ENCODE measurements at regions not wholly inside any gene's neighbourhood (a gene's known extent, or its start where the extent isn't known, plus 50 kb on each side); places are given as distances from the start of the nearest gene placed in this dataset.
"Not testable (repeated sequence)": the region's sequence is repeated elsewhere in the genome, so short reads cannot be mapped to it uniquely, and the experiment has no call there.

DNA sequence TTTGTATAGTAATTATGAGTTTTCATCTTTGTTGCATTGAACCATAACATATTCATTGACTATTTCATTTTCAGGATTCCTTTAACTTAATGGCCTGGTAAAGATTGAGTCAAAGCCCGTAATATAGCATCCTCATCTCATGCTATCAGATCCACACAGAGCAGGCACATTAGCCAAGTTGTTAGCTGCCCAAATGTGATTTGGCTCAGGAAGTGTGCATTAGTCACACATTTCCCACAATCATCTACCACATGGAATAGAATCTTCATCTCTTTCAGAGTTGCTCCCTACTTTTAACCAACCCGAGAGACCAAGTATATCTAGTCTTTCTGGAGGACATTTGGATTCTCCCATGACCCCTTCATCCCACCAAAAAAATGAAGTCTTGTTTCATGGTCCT lies 481.0 kb upstream of the PTGER4 start:
- no peak overlapping the region for H2AK5ac ChIP-seq (ENCODE audit: insufficient read length, low read length)
- H3K79me2 ChIP-seq (ENCODE audit: insufficient read depth, low read length) = no peaks in the 10 kb centered on the region
- no peak overlapping the region for H3K23ac ChIP-seq (ENCODE audit: insufficient read length, low read depth, low read length)
- no peaks in the 10 kb centered on the region for H3K79me1 ChIP-seq (ENCODE audit: insufficient read depth, low read depth, low read length, poor library complexity, severe bottlenecking)
- DNase-seq = no peak
- no peak overlapping the region for H3K4me2 ChIP-seq (ENCODE audit: insufficient read depth, insufficient read length, low read length)
- H3K14ac ChIP-seq (ENCODE audit: insufficient read depth, low read length) = no peak overlapping the region
- no peak overlapping the region for H2AFZ ChIP-seq (ENCODE audit: low read length)
- H2BK5ac ChIP-seq (ENCODE audit: insufficient read length, low read length) = no peak overlapping the region
- H3K9ac ChIP-seq (ENCODE audit: extremely low read depth, insufficient read length, low read length) = no peak overlapping the region
- no peaks in the 10 kb centered on the region for H4K20me1 ChIP-seq (ENCODE audit: control insufficient read depth, insufficient read depth, insufficient read length)
- no peak overlapping the region for H2BK12ac ChIP-seq (ENCODE audit: insufficient read length, low read depth, low read length)
- H2BK20ac ChIP-seq (ENCODE audit: low read depth, low read length, poor library complexity, severe bottlenecking) = no peak overlapping the region
- H3K56ac ChIP-seq (ENCODE audit: insufficient read length, low read depth, low read length) = no peak overlapping the region
- no peaks in the 10 kb centered on the region for H3K27me3 Mint-ChIP-seq (ENCODE audit: low read depth)
- H3K27ac Mint-ChIP-seq = no peak overlapping the region
- no peak overlapping the region for H3K4me3 Mint-ChIP-seq
- H3K9me3 Mint-ChIP-seq = no peaks in the 10 kb centered on the region; a peak in 1 of 5 replicates
- H3K9me3 ChIP-seq (ENCODE audit: control insufficient read depth, low read depth, low read length) = no peaks in the 10 kb centered on the region
- no peak overlapping the region for H3T11ph ChIP-seq (ENCODE audit: low read length)
- no peaks in the 10 kb centered on the region for H3K27me3 ChIP-seq (ENCODE audit: insufficient read depth, low read length)
- H4K8ac ChIP-seq (replicated peaks; ENCODE audit: insufficient read length, low read depth, low read length) = no peak overlapping the region
- no peak overlapping the region for H4K91ac ChIP-seq (ENCODE audit: insufficient read length, low read depth, low read length)
- whole genome bisulfite sequencing (ENCODE audit: extremely low coverage, insufficient read length, low lambda C conversion rate) = no CpG with 5 or more reads among the region's 2 CpGs
- H3K4me1 ChIP-seq (ENCODE audit: insufficient read depth, low read length) = no peaks in the 10 kb centered on the region
- H2BK120ac ChIP-seq (ENCODE audit: low read depth, low read length, poor library complexity, severe bottlenecking) = no peak overlapping the region
- no peaks in the 10 kb centered on the region for H3K23me2 ChIP-seq (ENCODE audit: insufficient read length, low read depth, low read length, poor library complexity, severe bottlenecking)
- H3K4me1 Mint-ChIP-seq = no peaks in the 10 kb centered on the region
- no peak overlapping the region for H2BK15ac ChIP-seq (ENCODE audit: low read depth, low read length)
- H4K5ac ChIP-seq (ENCODE audit: insufficient read length, low read depth, low read length) = no peak overlapping the region
- no peak overlapping the region for H3K4ac ChIP-seq (ENCODE audit: low read depth, low read length)
- no peaks in the 10 kb centered on the region for H3K36me3 Mint-ChIP-seq (ENCODE audit: insufficient read depth in 1 of 3, low read depth in 3 of 3)
- TF ChIP-seq, protein P1, sequence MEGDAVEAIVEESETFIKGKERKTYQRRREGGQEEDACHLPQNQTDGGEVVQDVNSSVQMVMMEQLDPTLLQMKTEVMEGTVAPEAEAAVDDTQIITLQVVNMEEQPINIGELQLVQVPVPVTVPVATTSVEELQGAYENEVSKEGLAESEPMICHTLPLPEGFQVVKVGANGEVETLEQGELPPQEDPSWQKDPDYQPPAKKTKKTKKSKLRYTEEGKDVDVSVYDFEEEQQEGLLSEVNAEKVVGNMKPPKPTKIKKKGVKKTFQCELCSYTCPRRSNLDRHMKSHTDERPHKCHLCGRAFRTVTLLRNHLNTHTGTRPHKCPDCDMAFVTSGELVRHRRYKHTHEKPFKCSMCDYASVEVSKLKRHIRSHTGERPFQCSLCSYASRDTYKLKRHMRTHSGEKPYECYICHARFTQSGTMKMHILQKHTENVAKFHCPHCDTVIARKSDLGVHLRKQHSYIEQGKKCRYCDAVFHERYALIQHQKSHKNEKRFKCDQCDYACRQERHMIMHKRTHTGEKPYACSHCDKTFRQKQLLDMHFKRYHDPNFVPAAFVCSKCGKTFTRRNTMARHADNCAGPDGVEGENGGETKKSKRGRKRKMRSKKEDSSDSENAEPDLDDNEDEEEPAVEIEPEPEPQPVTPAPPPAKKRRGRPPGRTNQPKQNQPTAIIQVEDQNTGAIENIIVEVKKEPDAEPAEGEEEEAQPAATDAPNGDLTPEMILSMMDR (conservative IDR thresholded peaks at IDR 0.05) = no peak
- no peak overlapping the region for H3K27ac ChIP-seq (ENCODE audit: insufficient read length, low read depth, low read length)
- H3K18ac ChIP-seq (ENCODE audit: insufficient read length, low read depth, low read length) = no peak overlapping the region

DNA sequence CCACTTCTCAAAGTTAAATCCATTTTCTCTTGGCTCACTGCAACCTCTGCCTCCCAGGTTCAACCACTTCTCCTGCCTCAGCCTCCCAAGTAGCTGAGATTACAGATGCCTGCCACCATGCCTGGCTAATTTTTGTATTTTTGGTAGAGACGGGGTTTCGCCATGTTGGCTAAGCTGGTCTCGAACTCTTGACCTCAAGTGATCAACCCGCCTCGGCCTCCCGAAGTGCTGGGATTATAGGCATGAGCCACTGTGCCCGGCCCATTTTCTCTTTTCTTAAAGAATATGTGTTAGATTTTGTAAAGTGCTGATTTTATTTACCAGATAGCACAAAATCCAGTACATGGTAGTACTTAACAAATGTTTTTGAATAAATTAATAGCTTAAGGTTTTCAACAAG lies 484.1 kb upstream of the PTGER4 start:
- DNase-seq; H2BK120ac ChIP-seq (ENCODE audit: low read depth, low read length, poor library complexity, severe bottlenecking); H3K4me2 ChIP-seq (ENCODE audit: insufficient read depth, insufficient read length, low read length); H4K20me1 ChIP-seq (ENCODE audit: control insufficient read depth, insufficient read depth, insufficient read length); H3K14ac ChIP-seq (ENCODE audit: insufficient read depth, low read length); H3K27ac Mint-ChIP-seq; H3K27me3 Mint-ChIP-seq (ENCODE audit: low read depth); H3K27ac ChIP-seq (ENCODE audit: insufficient read length, low read depth, low read length); H2AFZ ChIP-seq (ENCODE audit: low read length); H3K9ac ChIP-seq (ENCODE audit: extremely low read depth, insufficient read length, low read length); H4K5ac ChIP-seq (ENCODE audit: insufficient read length, low read depth, low read length); H3K23me2 ChIP-seq (ENCODE audit: insufficient read length, low read depth, low read length, poor library complexity, severe bottlenecking); H2BK20ac ChIP-seq (ENCODE audit: low read depth, low read length, poor library complexity, severe bottlenecking); H3K4ac ChIP-seq (ENCODE audit: low read depth, low read length); H2BK5ac ChIP-seq (ENCODE audit: insufficient read length, low read length); H3K79me2 ChIP-seq (ENCODE audit: insufficient read depth, low read length); H3K56ac ChIP-seq (ENCODE audit: insufficient read length, low read depth, low read length); H2BK12ac ChIP-seq (ENCODE audit: insufficient read length, low read depth, low read length); H3K27me3 ChIP-seq (ENCODE audit: insufficient read depth, low read length); H4K91ac ChIP-seq (ENCODE audit: insufficient read length, low read depth, low read length); H3K36me3 Mint-ChIP-seq (ENCODE audit: insufficient read depth in 1 of 3, low read depth in 3 of 3); H3K9me3 Mint-ChIP-seq; H4K8ac ChIP-seq (replicated peaks; ENCODE audit: insufficient read length, low read depth, low read length); H3K4me3 Mint-ChIP-seq; H2BK15ac ChIP-seq (ENCODE audit: low read depth, low read length); H2AK5ac ChIP-seq (ENCODE audit: insufficient read length, low read length); H3K79me1 ChIP-seq (ENCODE audit: insufficient read depth, low read depth, low read length, poor library complexity, severe bottlenecking); H3K9me3 ChIP-seq (ENCODE audit: control insufficient read depth, low read depth, low read length); H3K4me1 ChIP-seq (ENCODE audit: insufficient read depth, low read length); H3K4me1 Mint-ChIP-seq; H3K23ac ChIP-seq (ENCODE audit: insufficient read length, low read depth, low read length); H3T11ph ChIP-seq (ENCODE audit: low read length); H3K18ac ChIP-seq (ENCODE audit: insufficient read length, low read depth, low read length): not testable (repeated sequence)
- no CpG with 5 or more reads among the region's 7 CpGs for WGBS (ENCODE audit: extremely low coverage, insufficient read length, low lambda C conversion rate)

Measured in H9 (cell line).